Endothelial cell of umbilical vein (primary cell): ENCODE measurements at regions not wholly inside any gene's neighbourhood (a gene's known extent, or its start where the extent isn't known, plus 50 kb on each side); places are given as distances from the start of the nearest gene placed in this dataset.

ENCODE experiments used
- BruUV-seq: library from RNA; stranded (reverse); fragments of 400-500 nt; replicated peaks from 2 replicates; lab custom pipeline; 2021; lab: Mats Ljungman, UMichigan
- CTCF ChIA-PET: fragments of 300-600, 350-600 bp; sonication (Branson Sonifier 250); formaldehyde crosslinking; loops from one replicate; lab custom pipeline; 2021; ENCODE audit warnings: antibody characterized with exemption, inconsistent platforms; lab: Charles Lee
- POLR2A ChIA-PET: fragments of 300-600, 350-600 bp; sonication (Branson Sonifier 250); formaldehyde crosslinking; loops from one replicate; lab custom pipeline; 2021; ENCODE audit warnings: antibody characterized with exemption, inconsistent platforms; lab: Charles Lee
- DNase-seq: peaks from one replicate; pipeline ENCODE4 v3.0.0-alpha.2; 2011; ENCODE audit warnings: low read depth, low spot score
- FAIRE-seq: peaks from 2 replicates; lab custom pipeline; 2011; peaks lifted over from hg19 to GRCh38; lab: Jason Lieb, UNC
- H2AFZ ChIP-seq: 2 replicates; pipeline ENCODE4 v1.6.0; 2012; ENCODE audit warnings: low read depth, low read length, control low read depth, inconsistent platforms
- H3K27ac ChIP-seq: 2 replicates; pipeline ENCODE4 v1.5.1; 2011; ENCODE audit warnings: low read depth, mild to moderate bottlenecking, control low read depth, low read length, moderate library complexity; ENCODE audit not compliant: insufficient read depth
- H3K27me3 ChIP-seq, 2 experiments: 2 replicates each; pipeline versions ENCODE4 v1.6.0 to v1.6.1; 2011; ENCODE audit warnings: low read length in 2 of 2, mixed read lengths in 1 of 2; ENCODE audit not compliant: control insufficient read depth in 2 of 2, insufficient read depth in 2 of 2
- H3K36me3 ChIP-seq, 2 experiments: 2 replicates in 1 of 2; 3 replicates in 1 of 2; pipeline ENCODE4 v1.5.1; 2011; ENCODE audit warnings: low read length in 2 of 2, mild to moderate bottlenecking in 1 of 2, moderate library complexity in 1 of 2; ENCODE audit not compliant: control insufficient read depth in 2 of 2, insufficient read depth in 2 of 2; ENCODE audit errors: extremely low read depth in 1 of 2
- H3K4me1 ChIP-seq: 3 replicates; pipeline ENCODE4 v1.5.1; 2011; ENCODE audit warnings: mild to moderate bottlenecking, low read length; ENCODE audit not compliant: control insufficient read depth, insufficient read depth; ENCODE audit errors: extremely low read depth
- H3K4me2 ChIP-seq: 2 replicates; pipeline ENCODE4 v1.6.1; 2011; ENCODE audit warnings: low read length, control low read depth, mixed read lengths; ENCODE audit not compliant: insufficient read depth
- H3K4me3 ChIP-seq, 3 experiments: fragments of 200-600 bp in 1 of 3; sonication (generic), shearing (Covaris generic) in 1 of 3; replicated peaks in 1 of 3; 2 replicates each; pipeline ENCODE4 v1.5.1; 2011 to 2016; ENCODE audit warnings: control low read depth in 3 of 3, low read length in 3 of 3, mild to moderate bottlenecking in 2 of 3, inconsistent platforms in 1 of 3, low read depth in 1 of 3, moderate library complexity in 1 of 3; ENCODE audit not compliant: insufficient read depth in 1 of 3
- H3K79me2 ChIP-seq: 2 replicates; pipeline ENCODE4 v1.6.0; 2012; ENCODE audit warnings: low read length, inconsistent platforms; ENCODE audit not compliant: control insufficient read depth, insufficient read depth
- H3K9ac ChIP-seq: replicated peaks from 2 replicates; pipeline ENCODE3; 2011; ENCODE audit warnings: low read length, control low read depth; ENCODE audit not compliant: insufficient read depth; ENCODE audit errors: extremely low read depth
- H3K9me1 ChIP-seq: replicated peaks from 3 replicates; pipeline ENCODE4 v1.6.0; 2011; ENCODE audit warnings: mild to moderate bottlenecking, low read length; ENCODE audit not compliant: control insufficient read depth, insufficient read depth; ENCODE audit errors: extremely low read depth
- H3K9me3 ChIP-seq: replicated peaks from 2 replicates; pipeline ENCODE4 v1.5.1; 2012; ENCODE audit warnings: low read length, inconsistent platforms; ENCODE audit not compliant: control insufficient read depth, insufficient read depth
- H4K20me1 ChIP-seq: replicated peaks from 2 replicates; pipeline ENCODE3; 2011; ENCODE audit warnings: mild to moderate bottlenecking, low read length; ENCODE audit not compliant: control insufficient read depth, insufficient read depth; ENCODE audit errors: extremely low read depth
- CTCF ChIP-seq, 2 donors: IDR thresholded peaks; 1 replicate in 1 of 2; 2 replicates in 1 of 2; pipeline ENCODE4 v1.5.1; 2011; ENCODE audit warnings: low read length in 2 of 2, mild to moderate bottlenecking in 2 of 2, moderate library complexity in 2 of 2, control low read depth in 1 of 2, inconsistent platforms in 1 of 2, low read depth in 1 of 2; ENCODE audit not compliant: insufficient read depth in 1 of 2; ENCODE audit errors: extremely low read depth in 1 of 2
- EZH2 ChIP-seq: IDR thresholded peaks from 2 replicates; pipeline ENCODE4 v1.6.1; 2012; ENCODE audit warnings: borderline replicate concordance, low read depth, mild to moderate bottlenecking, moderate library complexity, low read length, inconsistent platforms; ENCODE audit not compliant: severe bottlenecking
- FOS ChIP-seq: IDR thresholded peaks from 2 replicates; pipeline ENCODE4 v1.6.1; 2011; ENCODE audit warnings: mild to moderate bottlenecking, low read length, moderate library complexity, borderline replicate concordance; ENCODE audit not compliant: insufficient read depth
- GATA2 ChIP-seq: IDR thresholded peaks from 2 replicates; pipeline ENCODE4 v1.7.0; 2011; ENCODE audit warnings: low read depth, mild to moderate bottlenecking, moderate library complexity, mixed read lengths, low read length; ENCODE audit not compliant: insufficient read length, insufficient read depth
- JUN ChIP-seq: IDR thresholded peaks from 2 replicates; pipeline ENCODE4 v1.6.1; 2011; ENCODE audit warnings: borderline replicate concordance, low read depth; ENCODE audit not compliant: insufficient read length, insufficient read depth
- MAX ChIP-seq: IDR thresholded peaks from 2 replicates; pipeline ENCODE4 v1.6.1; 2011; ENCODE audit not compliant: insufficient read depth, insufficient read length
- MYC ChIP-seq: IDR thresholded peaks from one replicate; pipeline ENCODE4 v1.6.1; 2011; ENCODE audit warnings: mild to moderate bottlenecking, low read depth, low read length
- POLR2A ChIP-seq: IDR thresholded peaks from 2 replicates; pipeline ENCODE4 v1.6.1; 2012; ENCODE audit warnings: low read depth, mild to moderate bottlenecking, control low read depth, low read length
- POLR2AphosphoS5 ChIP-seq: IDR thresholded peaks from 2 replicates; pipeline ENCODE4 v1.6.1; 2012; ENCODE audit warnings: low read depth, mild to moderate bottlenecking, control low read depth, low read length, moderate library complexity; ENCODE audit not compliant: insufficient read depth
- dilution Hi-C: fragments of 300-500 bp; cut with MboI; formaldehyde crosslinking; loops from one replicate; pipeline ENCODE4 v1.15.0; 2019; ENCODE audit warnings: low sequenced_read_pairs; ENCODE audit not compliant: extremely low pct_ligation_motif_present
- intact Hi-C: fragments of 100-400 bp; cut with micrococcal nuclease; formaldehyde crosslinking; loops from one replicate; pipeline ENCODE4 v1.10.0; 2022

GRCh38 chr1:113190078-113190477 is 117.1 kb downstream of the LRIG2 start:
- no peaks in the 10 kb centered on the region for H3K9me1 ChIP-seq
- ChIA-PET CTCF (no interaction called here), POLR2A (no interaction called here)
- FAIRE-seq (no peak), DNase-seq (no peak)
- H3K79me2 ChIP-seq: no peaks in the 10 kb centered on the region
- H3K4me3 ChIP-seq: no peak overlapping the region
- H2AFZ ChIP-seq: no peak overlapping the region
- H3K36me3 ChIP-seq: no peaks in the 10 kb centered on the region
- H3K27ac ChIP-seq: no peak overlapping the region
- H3K27me3 ChIP-seq: peaks cover 4 to 5% of the 10 kb centered on the region in 2 experiments
- H3K9ac ChIP-seq: no peak overlapping the region
- no peak for TF ChIP-seq MYC
- TF ChIP-seq EZH2: no peak
- TF ChIP-seq POLR2AphosphoS5: no peak
- TF ChIP-seq MAX: no peak
- TF ChIP-seq POLR2A: no peak
- TF ChIP-seq JUN: no peak
- no peak for TF ChIP-seq GATA2
- no peak for TF ChIP-seq CTCF (IDR thresholded peaks at IDR 0.05; ENCODE audit: extremely low read depth in 1 of 2, insufficient read depth in 1 of 2, low read depth in 1 of 2, low read length in 2 of 2)
- TF ChIP-seq FOS: no peak
- H3K9me3 ChIP-seq: no peaks in the 10 kb centered on the region
- no peaks in the 10 kb centered on the region for H3K4me1 ChIP-seq
- intact Hi-C loops: no loop called here
- no peaks in the 10 kb centered on the region for H4K20me1 ChIP-seq
- BruUV-seq: no TSS peak
- dilution Hi-C loops: no loop called here
- no peak overlapping the region for H3K4me2 ChIP-seq
